ENCODE measurements at regions not wholly inside any gene's neighbourhood (a gene's known extent, or its start where the extent isn't known, plus 50 kb on each side); places are given as distances from the start of the nearest gene placed in this dataset.
"Not testable (repeated sequence)": the region's sequence is repeated elsewhere in the genome, so short reads cannot be mapped to it uniquely, and the experiment has no call there.

DNA sequence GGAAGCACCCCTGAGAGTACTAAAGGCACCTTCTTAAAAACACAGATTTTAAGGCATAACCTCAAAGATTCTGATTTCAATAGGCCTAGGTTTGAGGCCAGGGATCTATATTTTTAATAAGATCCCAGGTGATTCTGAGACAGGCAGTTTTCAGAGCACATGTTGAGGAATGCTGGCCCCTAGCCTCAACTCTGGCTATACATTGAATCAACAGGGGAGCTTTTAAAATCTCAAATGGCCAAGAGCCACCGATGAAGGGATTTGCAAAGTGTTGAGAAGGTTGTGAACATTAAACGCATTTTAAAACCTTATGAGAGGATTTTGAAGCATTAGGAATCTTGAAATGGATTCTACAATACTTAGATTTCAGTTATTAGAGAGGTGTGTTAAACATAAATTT lies 268.8 kb upstream of the ARHGEF26 start:
- Histone ChIP-seq H3K36me3 (no peaks in the 10 kb centered on the region), H3K27me3 (no peaks in the 10 kb centered on the region), H3K9me3 (no peaks in the 10 kb centered on the region), H3K4me3 (no peak overlapping the region)
- DNase-seq = no peak

DNA sequence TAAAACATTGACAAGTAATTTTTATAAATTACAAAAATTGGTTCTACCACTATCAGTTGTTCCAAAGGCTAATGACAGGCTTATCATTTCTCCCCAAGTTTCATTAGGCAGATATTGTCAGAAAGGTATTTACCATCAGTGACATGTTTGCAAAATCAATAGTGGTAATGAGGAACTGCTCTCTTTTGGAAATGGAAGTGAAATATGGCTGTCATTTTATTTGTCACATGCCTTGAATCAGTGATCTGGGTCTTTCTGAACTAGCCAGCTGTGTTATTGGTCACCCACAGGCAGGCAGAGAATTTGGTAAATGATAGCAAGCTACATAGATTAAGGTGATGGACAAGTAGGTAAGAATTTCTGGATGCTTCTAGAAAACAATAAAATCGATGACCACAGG lies 268.0 kb upstream of the ARHGEF26 start:
- H3K4me3 ChIP-seq = no peak overlapping the region
- no peaks in the 10 kb centered on the region for H3K27me3 ChIP-seq
- DNase-seq = no peak
- H3K9me3 ChIP-seq = no peaks in the 10 kb centered on the region
- H3K36me3 ChIP-seq = no peaks in the 10 kb centered on the region

DNA sequence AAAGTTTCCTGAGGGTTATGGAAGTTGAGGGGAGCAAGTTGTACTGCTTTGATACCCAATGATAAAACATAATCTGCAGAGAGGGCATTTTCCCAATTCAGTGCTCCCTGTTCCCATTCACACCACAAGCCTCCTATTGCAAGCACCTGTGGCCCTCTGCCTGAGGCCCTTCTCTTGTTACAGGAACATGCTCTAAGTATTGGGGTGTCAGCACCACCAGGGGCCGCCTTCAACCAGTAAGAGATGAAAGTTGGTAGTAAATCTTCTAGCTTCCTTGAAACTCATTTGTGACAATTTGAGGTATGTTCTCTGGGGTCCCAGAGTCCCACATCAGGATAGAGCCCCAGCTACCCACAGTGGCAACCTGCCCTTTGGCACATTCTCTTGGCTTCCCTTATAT lies 265.4 kb upstream of the ARHGEF26 start:
- H3K9me3 ChIP-seq = no peaks in the 10 kb centered on the region
- no peak for DNase-seq
- H3K36me3 ChIP-seq = no peaks in the 10 kb centered on the region
- H3K4me3 ChIP-seq = no peak overlapping the region
- H3K27me3 ChIP-seq = no peaks in the 10 kb centered on the region

DNA sequence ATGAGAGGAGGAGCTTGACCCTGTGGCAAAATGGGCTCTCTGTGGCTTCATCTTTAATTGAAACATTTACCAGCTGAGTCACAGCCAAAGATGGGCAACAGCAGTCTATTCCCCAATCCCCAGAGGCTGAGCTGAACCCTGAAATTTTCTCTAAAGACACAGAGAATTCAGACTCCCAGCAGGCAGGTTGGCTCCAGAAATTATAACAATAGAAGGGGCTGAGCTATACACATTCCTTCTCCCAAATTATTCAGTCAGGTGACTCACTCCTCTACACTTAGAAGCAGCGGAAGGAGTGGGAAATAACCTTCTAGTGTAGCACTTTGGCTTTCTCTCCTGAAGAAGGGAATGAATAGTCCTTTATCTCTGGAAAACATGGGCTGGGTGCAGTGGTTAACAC lies 264.3 kb upstream of the ARHGEF26 start:
- Histone ChIP-seq H3K27me3 (no peaks in the 10 kb centered on the region), H3K4me3 (no peak overlapping the region), H3K9me3 (no peaks in the 10 kb centered on the region), H3K36me3 (no peaks in the 10 kb centered on the region)
- DNase-seq = no peak

DNA sequence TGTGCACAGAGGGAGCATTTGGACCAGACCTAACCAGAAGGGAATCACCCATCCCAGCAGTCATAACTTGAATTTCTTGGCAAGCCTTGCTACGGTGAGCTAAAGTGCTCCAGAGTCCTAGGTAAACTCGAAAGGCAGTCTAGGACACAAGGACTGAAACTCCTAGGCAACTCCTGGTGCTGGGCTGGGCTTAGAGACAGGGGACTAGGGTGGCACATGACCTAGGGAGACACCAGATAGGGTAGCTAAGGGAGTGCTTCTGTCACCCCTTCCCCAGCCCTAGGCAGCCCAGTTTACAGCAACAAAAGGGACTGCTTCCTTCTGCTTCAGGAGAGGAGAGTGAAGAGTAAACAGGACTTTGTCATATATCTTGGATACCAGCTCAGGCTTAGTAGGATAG lies 256.4 kb upstream of the ARHGEF26 start:
- Histone ChIP-seq H3K36me3 (no peaks in the 10 kb centered on the region), H3K4me3 (no peak overlapping the region), H3K9me3 (no peaks in the 10 kb centered on the region), H3K27me3 (no peaks in the 10 kb centered on the region)
- DNase-seq = no peak

DNA sequence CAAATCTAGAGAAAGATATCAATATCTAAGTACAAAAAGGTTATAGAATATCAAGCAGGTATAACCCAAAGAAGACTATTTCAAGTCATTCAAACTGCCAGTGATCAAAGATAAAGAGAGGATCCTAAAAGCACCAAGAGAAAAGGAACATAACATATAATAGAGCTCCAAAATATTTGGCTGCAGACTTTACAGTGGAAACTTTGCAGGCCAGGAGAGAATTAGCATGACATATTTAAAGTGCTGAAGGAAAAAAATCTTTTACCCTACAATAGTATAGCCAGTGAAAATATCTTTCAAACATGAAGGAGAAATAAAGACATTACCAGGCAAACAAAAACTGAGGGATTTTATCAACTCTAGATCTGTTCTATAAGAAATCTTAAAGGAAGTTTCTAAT lies 254.3 kb upstream of the ARHGEF26 start:
- H3K9me3 ChIP-seq = no peaks in the 10 kb centered on the region
- H3K27me3 ChIP-seq = no peaks in the 10 kb centered on the region
- DNase-seq = no peak
- no peaks in the 10 kb centered on the region for H3K36me3 ChIP-seq
- no peak overlapping the region for H3K4me3 ChIP-seq

DNA sequence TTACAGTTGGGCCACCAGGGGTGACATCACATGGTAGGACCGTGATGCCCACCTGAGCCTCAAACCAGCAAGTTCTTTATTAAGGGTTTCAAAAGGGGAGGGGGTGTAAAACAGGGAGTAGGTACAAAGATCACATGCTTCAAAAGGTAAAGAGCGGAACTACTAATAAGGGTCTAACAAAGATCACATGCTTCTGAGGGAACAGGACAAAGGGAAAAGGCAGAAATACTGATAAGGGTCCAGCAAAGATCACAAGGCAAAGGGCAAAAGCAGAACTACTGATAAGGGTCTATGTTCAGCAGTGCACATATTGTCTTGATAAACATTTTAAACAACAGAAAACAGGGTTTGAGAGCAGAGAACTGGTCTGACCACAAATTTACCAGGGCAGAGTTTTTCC lies 246.8 kb upstream of the ARHGEF26 start:
- not testable (repeated sequence) for H3K9me3 ChIP-seq, H3K36me3 ChIP-seq, DNase-seq, H3K4me3 ChIP-seq, H3K27me3 ChIP-seq

DNA sequence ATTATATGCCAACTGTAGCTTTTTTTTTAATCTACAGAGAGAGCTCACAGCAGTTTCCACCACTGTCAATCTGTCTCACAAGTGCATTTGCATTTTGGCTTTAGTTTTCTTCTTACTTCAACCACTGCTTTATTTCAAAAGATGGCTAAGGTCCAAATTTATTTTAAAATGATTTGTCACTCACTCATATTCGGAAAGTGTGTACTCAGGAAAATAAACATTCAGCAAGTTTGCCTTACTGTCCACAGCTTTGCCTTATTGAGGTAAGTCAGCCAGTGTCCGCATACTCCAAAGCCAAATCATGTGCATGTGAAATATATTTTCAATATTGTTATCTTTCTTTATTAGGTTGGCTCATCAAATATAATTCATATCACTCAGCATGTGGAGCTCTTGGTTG lies 240.7 kb upstream of the ARHGEF26 start:
- no peaks in the 10 kb centered on the region for H3K9me3 ChIP-seq
- H3K36me3 ChIP-seq = no peaks in the 10 kb centered on the region
- DNase-seq = no peak
- no peak overlapping the region for H3K4me3 ChIP-seq
- H3K27me3 ChIP-seq = peaks cover 2% of the 10 kb centered on the region; the same call in 1 of the 2 replicates

DNA sequence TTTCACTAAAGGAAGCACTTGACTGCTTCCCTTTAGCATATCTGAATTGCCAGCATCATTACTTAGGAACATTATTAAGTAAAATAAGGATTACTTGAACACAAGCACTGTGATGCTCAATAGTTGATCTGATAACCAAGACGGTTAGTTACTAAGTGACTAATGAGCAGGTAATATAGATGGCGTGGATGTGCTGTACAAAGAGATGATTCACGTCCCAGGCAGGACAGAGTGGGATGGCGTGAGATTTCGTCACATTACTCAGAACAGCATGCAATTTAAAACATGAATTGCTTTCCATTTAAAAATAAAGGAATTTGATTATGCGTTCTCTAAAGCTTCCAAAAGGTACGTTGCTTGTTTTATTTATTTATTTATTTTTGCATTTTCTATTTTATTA lies 240.0 kb upstream of the ARHGEF26 start:
- no peaks in the 10 kb centered on the region for H3K9me3 ChIP-seq
- H3K36me3 ChIP-seq = no peaks in the 10 kb centered on the region
- no peak for DNase-seq
- peaks cover 2% of the 10 kb centered on the region; the same call in 1 of the 2 replicates for H3K27me3 ChIP-seq
- H3K4me3 ChIP-seq = no peak overlapping the region

DNA sequence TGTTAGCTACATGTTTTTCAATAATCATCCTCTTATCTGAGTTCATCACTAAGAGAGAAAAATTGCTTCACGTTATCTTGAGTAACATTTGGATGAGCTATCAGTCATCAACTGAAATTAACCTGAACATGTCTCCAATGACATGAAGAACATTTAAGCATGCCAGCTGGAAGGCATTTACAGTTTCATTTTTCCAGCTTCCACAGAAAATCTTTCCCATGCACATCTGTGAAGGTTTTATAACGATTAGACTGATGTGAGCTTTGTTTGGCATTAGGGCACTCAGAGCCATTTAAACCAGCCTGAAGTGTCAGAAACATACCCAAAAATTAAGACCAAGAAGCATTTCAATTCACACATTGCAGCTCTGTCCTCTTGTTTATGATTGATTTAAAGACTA lies 235.8 kb upstream of the ARHGEF26 start:
- no peaks in the 10 kb centered on the region for H3K9me3 ChIP-seq
- no peaks in the 10 kb centered on the region for H3K36me3 ChIP-seq
- 0 out of 2 replicates have a peak, but pooled peaks cover 2% of the 10 kb centered on the region for H3K27me3 ChIP-seq
- H3K4me3 ChIP-seq = no peak overlapping the region
- no peak for DNase-seq

DNA sequence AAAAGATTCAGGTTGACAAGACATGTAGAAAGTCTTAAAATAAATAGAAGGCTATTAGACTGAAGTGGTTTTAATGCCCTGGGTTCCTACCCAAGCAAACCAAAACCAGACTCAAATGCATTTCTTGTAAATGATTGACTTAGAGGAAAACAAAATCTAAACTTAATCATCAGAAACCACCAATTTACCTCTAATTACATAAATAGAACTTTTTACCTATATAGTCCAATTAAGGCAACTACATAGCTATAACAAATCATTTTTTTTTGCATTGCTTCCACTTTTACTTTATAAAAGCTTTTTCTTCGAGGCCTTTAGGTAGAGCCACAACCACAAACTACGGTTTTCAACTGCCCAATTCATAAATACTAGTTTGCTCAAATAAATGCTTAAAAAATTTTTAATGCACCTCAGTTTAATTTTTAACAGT lies 231.3 kb upstream of the ARHGEF26 start:
- Histone ChIP-seq H3K27me3 (no peaks in the 10 kb centered on the region), H3K4me3 (no peak overlapping the region), H3K9me3 (no peaks in the 10 kb centered on the region), H3K36me3 (no peaks in the 10 kb centered on the region)
- DNase-seq = no peak

DNA sequence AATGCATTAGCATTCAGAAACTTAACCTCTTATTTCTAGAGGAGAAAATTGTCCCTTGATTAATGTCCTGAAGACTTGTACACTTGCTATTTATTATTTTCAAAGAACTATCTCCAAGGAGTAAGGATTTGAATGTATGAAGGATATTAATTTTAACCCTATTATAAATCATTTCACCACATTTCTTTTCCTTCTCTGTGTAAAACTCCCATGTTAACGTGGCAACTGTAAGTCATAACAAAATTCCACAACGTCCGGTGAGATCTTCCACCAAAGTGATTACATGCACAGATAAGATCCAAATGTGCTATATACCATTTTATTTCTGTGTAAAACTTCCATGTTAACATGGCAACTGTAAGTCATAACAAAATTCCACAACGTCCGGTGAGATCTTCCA lies 229.1 kb upstream of the ARHGEF26 start:
- Histone ChIP-seq H3K27me3 (no peaks in the 10 kb centered on the region), H3K36me3 (no peaks in the 10 kb centered on the region), H3K4me3 (no peak overlapping the region), H3K9me3 (no peaks in the 10 kb centered on the region)
- DNase-seq = no peak

DNA sequence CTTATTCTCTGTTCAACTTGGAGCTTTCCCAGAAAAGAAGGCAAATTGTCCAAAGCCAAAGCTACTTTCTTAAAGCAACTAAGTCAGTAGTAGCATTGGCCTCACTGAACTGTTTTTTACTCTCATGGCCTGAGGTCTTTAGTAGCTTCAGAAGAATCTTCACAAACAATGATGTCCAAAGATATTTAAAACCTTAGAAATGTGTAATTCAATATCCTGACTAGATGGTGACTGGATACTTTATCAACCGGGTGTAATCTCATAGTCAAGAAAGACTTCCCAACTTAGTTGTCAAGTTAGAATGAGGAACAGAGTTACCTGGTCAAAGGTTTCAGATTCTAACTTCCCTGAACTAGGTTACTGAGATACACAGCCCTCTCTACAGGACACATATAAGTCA lies 226.3 kb upstream of the ARHGEF26 start:
- Histone ChIP-seq H3K9me3 (no peaks in the 10 kb centered on the region), H3K36me3 (no peaks in the 10 kb centered on the region), H3K4me3 (no peak overlapping the region), H3K27me3 (no peaks in the 10 kb centered on the region)
- DNase-seq = no peak

DNA sequence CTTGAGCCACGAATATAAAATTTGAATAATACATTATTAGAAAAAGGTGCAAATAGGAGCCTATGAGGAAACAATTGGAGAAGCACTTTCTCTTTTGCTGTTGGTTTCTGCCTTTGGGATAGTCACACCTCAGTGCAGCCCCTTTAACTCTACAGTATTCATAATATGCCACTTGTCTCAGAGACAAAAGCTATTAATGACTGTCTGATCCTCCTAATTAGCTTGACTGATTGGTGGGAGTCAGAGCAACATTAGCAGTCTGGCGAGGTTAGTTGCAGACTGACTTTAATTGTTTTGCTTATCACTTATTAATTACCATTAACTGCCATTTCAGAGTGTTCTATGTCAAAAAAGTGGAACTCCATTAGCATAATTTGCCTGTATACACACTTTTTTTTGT lies 225.0 kb upstream of the ARHGEF26 start:
- no peaks in the 10 kb centered on the region for H3K36me3 ChIP-seq
- H3K9me3 ChIP-seq = no peaks in the 10 kb centered on the region
- H3K27me3 ChIP-seq = no peaks in the 10 kb centered on the region
- H3K4me3 ChIP-seq = no peak overlapping the region
- DNase-seq = no peak

DNA sequence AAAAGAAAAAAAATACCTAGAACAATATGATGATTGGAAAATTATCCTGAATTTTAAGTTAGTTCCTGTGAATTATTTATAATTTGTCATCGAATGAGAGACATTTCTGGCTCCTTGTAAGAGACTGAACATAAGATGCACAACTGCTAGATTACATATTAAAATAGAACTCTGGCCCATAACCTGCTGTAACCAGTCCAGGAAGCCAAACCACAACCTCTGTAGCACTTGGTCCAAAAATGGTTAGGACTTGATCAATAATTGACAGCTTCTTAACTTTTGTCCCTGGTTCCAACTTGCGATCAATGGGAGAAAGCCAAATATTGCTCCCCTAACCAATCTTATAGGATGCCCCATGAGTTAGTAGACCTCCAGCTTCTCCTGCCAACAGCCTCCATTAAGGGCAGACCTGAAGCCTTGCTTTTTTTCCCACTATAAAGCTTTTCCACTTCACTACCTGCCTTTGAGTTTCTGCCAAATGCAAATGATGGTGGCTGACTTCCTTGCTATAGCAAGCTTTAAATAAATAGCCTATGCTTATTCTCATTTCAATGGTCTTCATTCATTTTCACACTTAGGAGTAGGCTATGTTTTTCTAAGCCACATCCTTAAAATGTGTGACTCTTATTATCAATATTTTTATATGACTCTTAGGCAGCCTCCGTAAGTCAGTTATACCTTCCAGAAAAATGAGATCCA lies 224.0 kb upstream of the ARHGEF26 start:
- H3K4me3 ChIP-seq = no peak overlapping the region
- H3K9me3 ChIP-seq = no peaks in the 10 kb centered on the region
- no peak for DNase-seq
- no peaks in the 10 kb centered on the region for H3K27me3 ChIP-seq
- H3K36me3 ChIP-seq = no peaks in the 10 kb centered on the region

DNA sequence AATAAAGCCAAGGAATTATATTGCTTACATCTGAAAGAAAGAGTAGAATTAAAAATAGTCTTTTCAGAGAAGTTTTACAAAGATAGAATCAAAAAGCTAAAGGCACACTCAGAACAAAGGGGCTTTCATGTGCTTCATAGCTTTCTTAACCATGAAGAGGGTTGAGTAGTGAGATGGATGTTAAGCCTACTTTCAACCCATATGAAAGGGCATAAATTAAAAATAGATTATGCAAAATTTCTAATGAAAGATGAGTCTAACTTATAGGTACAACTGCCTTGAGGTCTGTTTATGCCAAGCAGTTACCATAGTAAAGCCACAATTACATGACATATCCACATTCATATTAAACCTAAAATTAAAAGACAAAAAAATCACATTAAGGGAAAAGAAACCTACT lies 223.3 kb upstream of the ARHGEF26 start:
- H3K27me3 ChIP-seq = no peaks in the 10 kb centered on the region
- no peak for DNase-seq
- H3K36me3 ChIP-seq = no peaks in the 10 kb centered on the region
- H3K9me3 ChIP-seq = no peaks in the 10 kb centered on the region
- H3K4me3 ChIP-seq = no peak overlapping the region

DNA sequence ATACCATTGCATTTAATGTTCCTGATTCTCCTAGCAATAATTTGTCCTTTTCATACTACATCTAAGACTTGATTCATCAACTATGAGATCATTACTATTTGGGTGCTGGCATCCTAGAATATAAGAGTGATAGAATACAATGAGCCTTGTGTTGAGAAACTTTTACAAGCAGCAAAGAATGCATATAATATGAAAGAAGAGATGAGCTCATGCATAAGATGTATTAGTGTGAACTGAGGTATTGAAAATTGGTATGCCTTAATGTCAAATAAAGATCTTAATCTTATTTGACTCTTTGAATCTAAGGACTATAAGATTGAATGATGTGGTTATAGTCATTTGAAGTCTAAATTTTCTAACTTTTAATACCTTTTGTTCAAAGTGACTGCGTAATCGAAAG lies 220.0 kb upstream of the ARHGEF26 start:
- Histone ChIP-seq H3K9me3 (no peaks in the 10 kb centered on the region), H3K4me3 (no peak overlapping the region), H3K27me3 (no peaks in the 10 kb centered on the region), H3K36me3 (no peaks in the 10 kb centered on the region)
- no peak for DNase-seq

DNA sequence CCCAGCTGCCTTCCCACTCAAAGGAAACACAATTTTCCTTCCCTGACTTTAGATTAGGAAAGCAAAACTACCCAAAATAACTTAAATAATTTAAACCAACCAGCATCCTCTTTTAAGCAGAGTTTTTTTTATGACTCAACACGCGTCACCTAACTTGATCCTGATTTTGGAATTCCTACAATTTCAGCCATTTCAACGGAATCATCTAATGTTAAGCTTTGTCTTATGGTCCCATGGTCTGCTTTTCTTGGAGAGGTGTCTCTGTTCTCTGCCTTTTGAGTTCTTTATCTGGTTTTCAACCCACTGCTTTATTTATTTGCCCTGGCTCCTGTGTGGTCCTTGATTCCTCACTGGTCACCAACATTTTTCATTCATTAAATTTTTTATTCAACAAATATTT lies 219.2 kb upstream of the ARHGEF26 start:
- no peaks in the 10 kb centered on the region for H3K9me3 ChIP-seq
- no peak overlapping the region for H3K4me3 ChIP-seq
- H3K36me3 ChIP-seq = no peaks in the 10 kb centered on the region
- no peaks in the 10 kb centered on the region for H3K27me3 ChIP-seq
- no peak for DNase-seq

DNA sequence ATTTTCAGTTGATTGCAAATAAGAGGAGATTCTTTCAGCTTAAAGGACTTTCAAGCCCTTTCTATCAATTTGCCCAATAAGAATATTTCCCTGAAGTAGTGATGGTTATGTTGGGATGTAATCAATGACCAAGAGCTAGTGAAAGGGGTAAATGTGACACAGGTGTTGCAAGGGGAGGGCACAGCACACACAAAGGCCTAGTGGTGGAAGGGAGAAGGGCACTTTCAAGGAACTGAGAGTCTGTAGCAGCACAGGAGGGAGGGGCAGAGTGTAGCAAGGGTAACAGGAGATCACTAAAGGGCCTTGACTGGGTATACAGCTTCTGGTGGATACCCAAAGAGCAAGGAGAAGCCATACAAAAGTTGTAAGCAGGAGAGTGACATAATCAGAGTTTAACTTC lies 217.8 kb upstream of the ARHGEF26 start:
- Histone ChIP-seq H3K4me3 (no peak overlapping the region), H3K9me3 (no peaks in the 10 kb centered on the region), H3K27me3 (no peaks in the 10 kb centered on the region), H3K36me3 (no peaks in the 10 kb centered on the region)
- DNase-seq = no peak

Data from MG63 (cell line).